ENCODE measurements at regions not wholly inside any gene's neighbourhood (a gene's known extent, or its start where the extent isn't known, plus 50 kb on each side); places are given as distances from the start of the nearest gene placed in this dataset.
"Not testable (repeated sequence)": the region's sequence is repeated elsewhere in the genome, so short reads cannot be mapped to it uniquely, and the experiment has no call there.

GRCh38 chr4:95898226-95898625 is 58.3 kb downstream of the PDHA2 start:
- DNase-seq (no peak), ATAC-seq (no peak)
- Mint-ChIP-seq H3K27me3 (peaks cover 0 to 7% (median 0%) of the 10 kb centered on the region in 5 donors), H3K9me3 (peaks cover 0 to 22% (median 3%) of the 10 kb centered on the region in 9 donors), H3K4me1 (no peaks in the 10 kb centered on the region), H3K27ac (no peak overlapping the region), H3K4me3 (no peak overlapping the region), H3K36me3 (no peaks in the 10 kb centered on the region)
- POLR2A ChIA-PET: no interaction called here

GRCh38 chr4:95909211-95909610 is 69.3 kb downstream of the PDHA2 start:
- Mint-ChIP-seq H3K27me3 (peaks cover 0 to 8% (median 0%) of the 10 kb centered on the region in 5 donors), H3K36me3 (no peaks in the 10 kb centered on the region), H3K4me1 (no peaks in the 10 kb centered on the region), H3K9me3 (peaks cover 0 to 11% (median 0%) of the 10 kb centered on the region in 9 donors), H3K4me3 (no peak overlapping the region), H3K27ac (no peak overlapping the region)
- POLR2A ChIA-PET: no interaction called here
- no peak for ATAC-seq
- DNase-seq: no peak

GRCh38 chr4:95910749-95911148 is 70.9 kb downstream of the PDHA2 start:
- H3K36me3 Mint-ChIP-seq: no peaks in the 10 kb centered on the region
- no peak overlapping the region for H3K4me3 Mint-ChIP-seq
- POLR2A ChIA-PET: no interaction called here
- peaks cover 0 to 8% (median 0%) of the 10 kb centered on the region in 5 donors for H3K27me3 Mint-ChIP-seq
- H3K4me1 Mint-ChIP-seq: no peaks in the 10 kb centered on the region
- DNase-seq (no peak), ATAC-seq (no peak)
- no peak overlapping the region for H3K27ac Mint-ChIP-seq
- H3K9me3 Mint-ChIP-seq: peaks cover 0 to 11% (median 1%) of the 10 kb centered on the region in 9 donors

- ATAC-seq (no peak), DNase-seq (no peak)
- Mint-ChIP-seq H3K4me3 (no peak overlapping the region), H3K4me1 (no peaks in the 10 kb centered on the region), H3K36me3 (no peaks in the 10 kb centered on the region), H3K27ac (no peak overlapping the region), H3K27me3 (no peaks in the 10 kb centered on the region), H3K9me3 (peaks cover 0 to 28% (median 8%) of the 10 kb centered on the region in 9 donors)
- POLR2A ChIA-PET: no interaction called here
Observed at GRCh38 chr4:95921470-95921869, 81.6 kb downstream of the PDHA2 start.

GRCh38 chr4:95929448-95930064 is 89.7 kb downstream of the PDHA2 start:
- POLR2A ChIA-PET: no interaction called here
- H3K4me1 Mint-ChIP-seq: no peaks in the 10 kb centered on the region
- ATAC-seq (no peak), DNase-seq (no peak)
- H3K27me3 Mint-ChIP-seq: peaks cover 0 to 8% (median 0%) of the 10 kb centered on the region in 5 donors
- peaks cover 0 to 9% (median 0%) of the 10 kb centered on the region in 3 donors for H3K36me3 Mint-ChIP-seq
- no peak overlapping the region for H3K4me3 Mint-ChIP-seq
- H3K9me3 Mint-ChIP-seq: peaks cover 9 to 48% (median 17%) of the 10 kb centered on the region in 9 donors
- H3K27ac Mint-ChIP-seq: no peak overlapping the region

- POLR2A ChIA-PET: no interaction called here
- Mint-ChIP-seq H3K4me3 (no peak overlapping the region), H3K36me3 (no peaks in the 10 kb centered on the region), H3K27ac (no peak overlapping the region), H3K4me1 (no peaks in the 10 kb centered on the region), H3K9me3 (peaks cover 0 to 3% (median 0%) of the 10 kb centered on the region in 9 donors), H3K27me3 (no peaks in the 10 kb centered on the region)
- ATAC-seq (no peak), DNase-seq (no peak)
Observed at GRCh38 chr4:95939141-95939540, 99.2 kb downstream of the PDHA2 start.

GRCh38 chr4:95949136-95949765 is 109.4 kb downstream of the PDHA2 start:
- POLR2A ChIA-PET: no interaction called here
- ATAC-seq: no peak
- Mint-ChIP-seq H3K9me3 (peaks cover 0 to 8% (median 0%) of the 10 kb centered on the region in 9 donors), H3K4me3 (no peak overlapping the region), H3K27ac (no peak overlapping the region), H3K27me3 (no peaks in the 10 kb centered on the region), H3K36me3 (no peaks in the 10 kb centered on the region), H3K4me1 (no peaks in the 10 kb centered on the region)
- no peak for DNase-seq

GRCh38 chr4:95949808-95950207 is 109.9 kb downstream of the PDHA2 start:
- no peak for DNase-seq
- H3K27me3 Mint-ChIP-seq: no peaks in the 10 kb centered on the region
- H3K27ac Mint-ChIP-seq: no peak overlapping the region
- peaks cover 0 to 8% (median 0%) of the 10 kb centered on the region in 9 donors for H3K9me3 Mint-ChIP-seq
- no peaks in the 10 kb centered on the region for H3K4me1 Mint-ChIP-seq
- ATAC-seq: no peak
- H3K4me3 Mint-ChIP-seq: no peak overlapping the region
- POLR2A ChIA-PET: no interaction called here
- H3K36me3 Mint-ChIP-seq: no peaks in the 10 kb centered on the region

GRCh38 chr4:95952538-95952937 is 112.6 kb downstream of the PDHA2 start:
- H3K4me3 Mint-ChIP-seq, H3K27me3 Mint-ChIP-seq: not testable (repeated sequence)

GRCh38 chr4:95956094-95956493 is 116.2 kb downstream of the PDHA2 start:
- no peak overlapping the region for H3K4me3 Mint-ChIP-seq
- no peak for DNase-seq
- no peak overlapping the region for H3K27ac Mint-ChIP-seq
- ATAC-seq: no peak
- H3K36me3 Mint-ChIP-seq: no peaks in the 10 kb centered on the region
- POLR2A ChIA-PET: no interaction called here
- H3K4me1 Mint-ChIP-seq: no peaks in the 10 kb centered on the region
- no peaks in the 10 kb centered on the region for H3K27me3 Mint-ChIP-seq
- H3K9me3 Mint-ChIP-seq: no peaks in the 10 kb centered on the region

More at GRCh38 chr4:95952538-95952937, 112.6 kb downstream of the PDHA2 start:
- H3K4me1 Mint-ChIP-seq, H3K27ac Mint-ChIP-seq, DNase-seq, H3K36me3 Mint-ChIP-seq, ATAC-seq, H3K9me3 Mint-ChIP-seq, POLR2A ChIA-PET: not testable (repeated sequence)

- no peaks in the 10 kb centered on the region for H3K4me1 Mint-ChIP-seq
- POLR2A ChIA-PET: no interaction called here
Observed at GRCh38 chr4:95957054-95957453, 117.2 kb downstream of the PDHA2 start.

GRCh38 chr4:95957759-95958158 is 117.9 kb downstream of the PDHA2 start:
- H3K9me3 Mint-ChIP-seq: no peaks in the 10 kb centered on the region
- H3K36me3 Mint-ChIP-seq: no peaks in the 10 kb centered on the region
- ATAC-seq: no peak
- POLR2A ChIA-PET: no interaction called here
- no peak for DNase-seq
- no peaks in the 10 kb centered on the region for H3K27me3 Mint-ChIP-seq
- H3K27ac Mint-ChIP-seq: no peak overlapping the region
- no peaks in the 10 kb centered on the region for H3K4me1 Mint-ChIP-seq
- no peak overlapping the region for H3K4me3 Mint-ChIP-seq

More at GRCh38 chr4:95957054-95957453, 117.2 kb downstream of the PDHA2 start:
- no peak for ATAC-seq
- H3K9me3 Mint-ChIP-seq: no peaks in the 10 kb centered on the region
- no peak overlapping the region for H3K4me3 Mint-ChIP-seq
- no peaks in the 10 kb centered on the region for H3K36me3 Mint-ChIP-seq
- no peak overlapping the region for H3K27ac Mint-ChIP-seq
- DNase-seq: no peak
- H3K27me3 Mint-ChIP-seq: no peaks in the 10 kb centered on the region

GRCh38 chr4:95959182-95959581 is 119.3 kb downstream of the PDHA2 start:
- Mint-ChIP-seq H3K4me3 (no peak overlapping the region), H3K36me3 (no peaks in the 10 kb centered on the region), H3K9me3 (no peaks in the 10 kb centered on the region), H3K4me1 (no peaks in the 10 kb centered on the region), H3K27me3 (no peaks in the 10 kb centered on the region), H3K27ac (no peak overlapping the region)
- ATAC-seq (no peak), DNase-seq (no peak)
- POLR2A ChIA-PET: no interaction called here

GRCh38 chr4:95959633-95960032 is 119.7 kb downstream of the PDHA2 start:
- H3K4me1 Mint-ChIP-seq: no peaks in the 10 kb centered on the region
- no peaks in the 10 kb centered on the region for H3K36me3 Mint-ChIP-seq
- POLR2A ChIA-PET: no interaction called here
- H3K4me3 Mint-ChIP-seq: no peak overlapping the region
- no peak for DNase-seq
- no peak for ATAC-seq
- no peak overlapping the region for H3K27ac Mint-ChIP-seq
- no peaks in the 10 kb centered on the region for H3K9me3 Mint-ChIP-seq
- H3K27me3 Mint-ChIP-seq: no peaks in the 10 kb centered on the region

Data from naive thymus-derived CD8-positive, alpha-beta T cell (primary cell).